Prostate gland (tissue), 2 donors: ENCODE measurements at regions not wholly inside any gene's neighbourhood (a gene's known extent, or its start where the extent isn't known, plus 50 kb on each side); places are given as distances from the start of the nearest gene placed in this dataset.

Source experiments
- POLR2A ChIP-seq: fragments of 450-650 bp; IDR thresholded peaks from one replicate; pipeline ENCODE4 v1.6.1; 2016; ENCODE audit warnings: antibody characterized with exemption, mild to moderate bottlenecking
- TF ChIP-seq, protein P1 (sequence below), 4 experiments: fragments of 200-600 bp in 2 of 4; fragments of 450-650 bp in 2 of 4; sonication (generic) in 2 of 4; IDR thresholded peaks; 1 replicate in 3 of 4; 2 replicates in 1 of 4; pipeline ENCODE4 v1.5.1; 2016 to 2019; ENCODE audit warnings: antibody characterized with exemption in 4 of 4, mild to moderate bottlenecking in 2 of 4, moderate library complexity in 2 of 4

GRCh38 chr7:17713584-17713983, 226.7 kb downstream of the SNX13 start:
- TF ChIP-seq, protein P1, sequence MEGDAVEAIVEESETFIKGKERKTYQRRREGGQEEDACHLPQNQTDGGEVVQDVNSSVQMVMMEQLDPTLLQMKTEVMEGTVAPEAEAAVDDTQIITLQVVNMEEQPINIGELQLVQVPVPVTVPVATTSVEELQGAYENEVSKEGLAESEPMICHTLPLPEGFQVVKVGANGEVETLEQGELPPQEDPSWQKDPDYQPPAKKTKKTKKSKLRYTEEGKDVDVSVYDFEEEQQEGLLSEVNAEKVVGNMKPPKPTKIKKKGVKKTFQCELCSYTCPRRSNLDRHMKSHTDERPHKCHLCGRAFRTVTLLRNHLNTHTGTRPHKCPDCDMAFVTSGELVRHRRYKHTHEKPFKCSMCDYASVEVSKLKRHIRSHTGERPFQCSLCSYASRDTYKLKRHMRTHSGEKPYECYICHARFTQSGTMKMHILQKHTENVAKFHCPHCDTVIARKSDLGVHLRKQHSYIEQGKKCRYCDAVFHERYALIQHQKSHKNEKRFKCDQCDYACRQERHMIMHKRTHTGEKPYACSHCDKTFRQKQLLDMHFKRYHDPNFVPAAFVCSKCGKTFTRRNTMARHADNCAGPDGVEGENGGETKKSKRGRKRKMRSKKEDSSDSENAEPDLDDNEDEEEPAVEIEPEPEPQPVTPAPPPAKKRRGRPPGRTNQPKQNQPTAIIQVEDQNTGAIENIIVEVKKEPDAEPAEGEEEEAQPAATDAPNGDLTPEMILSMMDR (IDR thresholded peaks at IDR 0.05): no peak
- no peak for TF ChIP-seq POLR2A
